ENCODE measurements at regions not wholly inside any gene's neighbourhood (a gene's known extent, or its start where the extent isn't known, plus 50 kb on each side); places are given as distances from the start of the nearest gene placed in this dataset.

DNA sequence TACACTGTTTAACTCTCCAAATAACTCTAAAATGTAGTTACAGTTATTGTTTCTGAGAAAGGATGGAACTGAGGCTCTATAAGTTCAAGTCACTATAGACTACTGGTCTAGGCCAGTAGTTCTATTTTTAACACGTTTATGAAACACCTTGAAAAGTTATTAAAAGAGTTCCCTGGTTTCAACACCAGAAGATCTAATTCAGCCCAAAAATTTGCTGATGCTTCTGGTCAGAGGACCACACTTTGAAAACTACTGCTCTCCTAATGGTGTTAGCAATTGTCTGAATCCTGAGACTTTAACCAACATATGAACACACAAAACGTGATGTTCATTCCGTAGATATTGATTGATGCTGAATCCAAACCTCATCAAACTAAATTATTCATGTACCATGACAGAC lies 658.6 kb upstream of the STEAP1 start:
- TF ChIP-seq, protein P1, sequence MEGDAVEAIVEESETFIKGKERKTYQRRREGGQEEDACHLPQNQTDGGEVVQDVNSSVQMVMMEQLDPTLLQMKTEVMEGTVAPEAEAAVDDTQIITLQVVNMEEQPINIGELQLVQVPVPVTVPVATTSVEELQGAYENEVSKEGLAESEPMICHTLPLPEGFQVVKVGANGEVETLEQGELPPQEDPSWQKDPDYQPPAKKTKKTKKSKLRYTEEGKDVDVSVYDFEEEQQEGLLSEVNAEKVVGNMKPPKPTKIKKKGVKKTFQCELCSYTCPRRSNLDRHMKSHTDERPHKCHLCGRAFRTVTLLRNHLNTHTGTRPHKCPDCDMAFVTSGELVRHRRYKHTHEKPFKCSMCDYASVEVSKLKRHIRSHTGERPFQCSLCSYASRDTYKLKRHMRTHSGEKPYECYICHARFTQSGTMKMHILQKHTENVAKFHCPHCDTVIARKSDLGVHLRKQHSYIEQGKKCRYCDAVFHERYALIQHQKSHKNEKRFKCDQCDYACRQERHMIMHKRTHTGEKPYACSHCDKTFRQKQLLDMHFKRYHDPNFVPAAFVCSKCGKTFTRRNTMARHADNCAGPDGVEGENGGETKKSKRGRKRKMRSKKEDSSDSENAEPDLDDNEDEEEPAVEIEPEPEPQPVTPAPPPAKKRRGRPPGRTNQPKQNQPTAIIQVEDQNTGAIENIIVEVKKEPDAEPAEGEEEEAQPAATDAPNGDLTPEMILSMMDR (IDR thresholded peaks at IDR 0.05) = no peak
- no peak for TF ChIP-seq POLR2A (IDR thresholded peaks at IDR 0.05)
